Ovary (tissue), 7 donors: ENCODE measurements at regions not wholly inside any gene's neighbourhood (a gene's known extent, or its start where the extent isn't known, plus 50 kb on each side); places are given as distances from the start of the nearest gene placed in this dataset.

Experiments
- DNase-seq, 5 donors: peaks; one replicate each; pipeline ENCODE4 v3.0.0-alpha.2; 2019 to 2020
- H3K27ac ChIP-seq, 2 donors: fragments of 200-600 bp; one replicate each; pipeline versions ENCODE4 v1.5.1 to v1.8.0; 2019 to 2022
- H3K27me3 ChIP-seq: fragments of 200-600 bp; one replicate; pipeline ENCODE4 v1.8.0; 2022
- H3K36me3 ChIP-seq: fragments of 200-600 bp; sonication (generic); one replicate; pipeline ENCODE4 v1.5.1; 2019
- H3K4me1 ChIP-seq: one replicate; pipeline ENCODE4 v1.8.1; 2013; ENCODE audit warnings: mild to moderate bottlenecking, moderate library complexity; ENCODE audit not compliant: insufficient read depth
- H3K4me3 ChIP-seq: fragments of 200-600 bp; sonication (generic); one replicate; pipeline ENCODE4 v1.5.1; 2017
- H3K9me3 ChIP-seq, 2 donors: fragments of 200-600 bp in 1 of 2; sonication (generic) in 1 of 2; one replicate each; pipeline versions ENCODE4 v1.5.1 to v1.8.1; 2013 to 2019; ENCODE audit warnings: mild to moderate bottlenecking in 1 of 2, moderate library complexity in 1 of 2
- CTCF ChIP-seq, 3 donors: fragments of 450-650 bp in 2 of 3; fragments of 200-600 bp in 1 of 3; IDR thresholded peaks; one replicate each; pipeline versions ENCODE4 v1.5.1 to v1.8.0; 2016 to 2022; ENCODE audit warnings: antibody characterized with exemption in 3 of 3, mild to moderate bottlenecking in 1 of 3
- EP300 ChIP-seq: sonication (generic); formaldehyde crosslinking; IDR thresholded peaks from one replicate; pipeline ENCODE4 v1.6.1; 2017; ENCODE audit warnings: antibody characterized with exemption
- POLR2A ChIP-seq: fragments of 450-650 bp; IDR thresholded peaks from one replicate; pipeline ENCODE4 v1.6.1; 2017; ENCODE audit warnings: antibody characterized with exemption, mild to moderate bottlenecking, moderate library complexity
- whole genome bisulfite sequencing, 3 donors: extraction: QIAGEN DNeasy Blood & Tissue Kit in 1 of 3; methylation state at CpG; one replicate each; pipeline versions ENCODE4 v1.1.5 to v1.1.7; 2013 to 2017; 5-methylcytosine and 5-hydroxymethylcytosine counted together
- intact Hi-C, 4 donors: fragments of 100-400 bp; cut with DNase I; formaldehyde crosslinking; loops; one replicate each; pipeline versions ENCODE4 v1.11.0 to v1.15.1; 2022 to 2023
- donor health status: DM: no; HTN: no; CAD: no; lungs with moderate emphysema.
- donor health status: DM: no; HTN: no; CAD: no.
- donor health status: Bipolar disorder and iron deficiency.
- donor health status: DM: no; HTN: no; CAD: no.
- donor health status: DM: yes; HTN: yes; CAD: no.

- no peak for DNase-seq
- H3K36me3 ChIP-seq: no peaks in the 10 kb centered on the region
- H3K27me3 ChIP-seq: no peaks in the 10 kb centered on the region
- intact Hi-C loops: no loop called here
- WGBS, 3 donors: 87 to 90% (median 88%) methylated on average over 1 of the region's 1 CpG
- no peak overlapping the region for H3K4me3 ChIP-seq
- no peaks in the 10 kb centered on the region for H3K4me1 ChIP-seq
- H3K9me3 ChIP-seq: no peaks in the 10 kb centered on the region
- no peak overlapping the region for H3K27ac ChIP-seq
- TF ChIP-seq POLR2A: no peak
Observed at GRCh38 chr11:41849250-41849649, 389.8 kb upstream of the LRRC4C start.

- intact Hi-C loops: no loop called here
- TF ChIP-seq CTCF (IDR thresholded peaks at IDR 0.05) (no peak), POLR2A (no peak), EP300 (no peak)
Observed at GRCh38 chr11:41851743-41852142, 392.3 kb upstream of the LRRC4C start.

GRCh38 chr11:41861838-41862237 is 402.4 kb upstream of the LRRC4C start:
- Histone ChIP-seq H3K4me1 (no peaks in the 10 kb centered on the region), H3K9me3 (no peaks in the 10 kb centered on the region), H3K27ac (no peak overlapping the region), H3K27me3 (no peaks in the 10 kb centered on the region), H3K36me3 (no peaks in the 10 kb centered on the region), H3K4me3 (no peak overlapping the region)
- 74 to 82% (median 79%) methylated on average over 1 of the region's 1 CpG for WGBS, 3 donors
- DNase-seq: no peak
- TF ChIP-seq CTCF (IDR thresholded peaks at IDR 0.05): no peak
- intact Hi-C loops: no loop called here

More at GRCh38 chr11:41851743-41852142, 392.3 kb upstream of the LRRC4C start:
- Histone ChIP-seq H3K4me3 (no peak overlapping the region), H3K9me3 (no peaks in the 10 kb centered on the region), H3K27me3 (no peaks in the 10 kb centered on the region), H3K4me1 (no peaks in the 10 kb centered on the region), H3K36me3 (no peaks in the 10 kb centered on the region), H3K27ac (no peak overlapping the region)
- no peak for DNase-seq

DNA sequence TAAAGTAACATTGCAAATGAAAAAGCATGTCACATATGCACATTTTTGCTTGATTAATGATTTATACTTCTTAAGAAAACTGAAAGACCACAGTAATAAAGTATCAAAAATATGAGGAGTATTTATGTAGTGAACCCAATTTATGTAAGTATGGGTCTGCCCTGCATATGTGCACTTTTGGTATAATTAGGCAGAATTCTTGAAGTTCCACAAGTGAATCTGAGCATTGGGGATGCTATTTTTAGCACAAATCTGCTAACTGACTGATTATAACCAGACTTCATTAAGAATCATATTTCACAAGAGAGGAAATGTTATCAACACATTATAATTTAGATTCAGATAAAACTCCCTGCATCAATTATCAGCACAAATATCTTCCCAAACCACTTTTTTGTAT is 407.1 kb upstream of the LRRC4C start:
- Histone ChIP-seq H3K4me1 (no peaks in the 10 kb centered on the region), H3K9me3 (no peaks in the 10 kb centered on the region), H3K27me3 (no peaks in the 10 kb centered on the region), H3K4me3 (no peak overlapping the region), H3K27ac (no peak overlapping the region), H3K36me3 (no peaks in the 10 kb centered on the region)
- TF ChIP-seq EP300: no peak
- TF ChIP-seq POLR2A: no peak
- no peak for TF ChIP-seq CTCF (IDR thresholded peaks at IDR 0.05)
- intact Hi-C loops: no loop called here
- DNase-seq: no peak

DNA sequence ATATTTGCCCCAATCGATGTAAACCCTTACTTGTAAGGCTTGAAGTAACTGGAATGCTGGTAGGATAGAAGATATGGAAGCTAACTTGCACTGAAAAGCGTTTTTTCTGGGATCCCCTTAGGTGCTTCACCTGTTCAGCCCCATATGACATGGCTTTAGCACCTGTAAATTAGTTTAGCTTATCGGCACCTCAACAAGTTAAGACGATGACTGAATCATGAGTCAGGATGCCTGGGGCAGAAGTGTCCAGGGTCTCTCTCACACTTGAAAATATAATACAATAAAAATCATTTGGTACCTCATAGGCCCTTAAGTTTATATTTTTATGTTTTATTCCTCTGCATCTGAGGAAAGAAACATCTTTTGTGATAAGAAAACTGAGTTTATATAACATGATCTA is 409.2 kb upstream of the LRRC4C start:
- intact Hi-C loops: no loop called here
- Histone ChIP-seq H3K4me1 (no peaks in the 10 kb centered on the region), H3K36me3 (no peaks in the 10 kb centered on the region), H3K27ac (no peak overlapping the region), H3K27me3 (no peaks in the 10 kb centered on the region), H3K4me3 (no peak overlapping the region), H3K9me3 (no peaks in the 10 kb centered on the region)
- no peak for DNase-seq
- TF ChIP-seq POLR2A: no peak
- no peak for TF ChIP-seq EP300
- no peak for TF ChIP-seq CTCF (IDR thresholded peaks at IDR 0.05)
- WGBS, 3 donors: 81 to 86% (median 84%) methylated on average over 4 of the region's 4 CpGs
